ENCODE measurements at regions not wholly inside any gene's neighbourhood (a gene's known extent, or its start where the extent isn't known, plus 50 kb on each side); places are given as distances from the start of the nearest gene placed in this dataset.

DNA sequence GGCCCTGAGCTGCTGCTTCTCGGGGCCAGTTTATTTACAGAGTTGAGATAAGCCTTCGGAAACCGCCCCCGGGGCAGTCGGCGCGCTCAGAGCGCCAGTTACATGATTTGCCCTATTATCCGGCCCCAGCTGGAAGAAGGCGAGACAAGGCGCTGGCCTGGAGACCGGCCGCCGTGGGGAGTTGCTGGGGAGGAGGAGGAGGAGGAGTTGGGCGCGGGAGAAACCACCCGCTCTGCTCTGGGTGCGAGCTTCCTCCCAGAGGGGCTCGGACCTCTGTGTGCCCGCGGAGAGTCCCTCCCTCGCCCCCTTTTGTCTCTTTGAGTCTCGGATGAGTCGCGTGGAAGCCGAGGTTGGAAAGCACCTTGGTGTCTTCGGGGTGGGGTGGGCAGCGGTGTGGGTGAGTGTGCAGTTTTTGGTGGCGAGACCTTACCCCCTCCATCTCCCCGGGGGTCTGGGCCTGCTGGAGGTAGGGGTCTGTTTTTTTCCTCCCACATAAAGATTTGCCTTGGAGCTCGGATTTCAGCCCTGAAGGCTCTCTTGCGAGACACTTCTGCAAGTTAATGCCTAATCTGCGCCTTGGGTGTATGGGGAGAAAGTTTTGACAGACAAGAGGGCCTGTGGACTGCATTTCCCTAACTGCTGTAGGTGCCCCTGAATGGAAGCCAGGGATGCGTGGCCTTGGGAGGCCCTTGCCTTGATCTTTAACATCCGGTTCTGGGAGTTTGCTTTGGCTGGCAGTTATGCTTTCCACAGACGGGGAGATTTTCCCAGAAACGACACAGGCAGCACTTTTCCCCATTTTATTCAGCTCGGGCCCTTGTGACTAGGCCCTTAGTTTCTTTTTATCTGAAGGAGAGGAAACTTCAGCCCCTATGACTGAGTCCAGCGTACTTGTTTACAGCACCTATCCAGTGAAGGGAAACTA, 80.0 kb downstream of the NDUFS5 start:
- TF ChIP-seq, protein P1, sequence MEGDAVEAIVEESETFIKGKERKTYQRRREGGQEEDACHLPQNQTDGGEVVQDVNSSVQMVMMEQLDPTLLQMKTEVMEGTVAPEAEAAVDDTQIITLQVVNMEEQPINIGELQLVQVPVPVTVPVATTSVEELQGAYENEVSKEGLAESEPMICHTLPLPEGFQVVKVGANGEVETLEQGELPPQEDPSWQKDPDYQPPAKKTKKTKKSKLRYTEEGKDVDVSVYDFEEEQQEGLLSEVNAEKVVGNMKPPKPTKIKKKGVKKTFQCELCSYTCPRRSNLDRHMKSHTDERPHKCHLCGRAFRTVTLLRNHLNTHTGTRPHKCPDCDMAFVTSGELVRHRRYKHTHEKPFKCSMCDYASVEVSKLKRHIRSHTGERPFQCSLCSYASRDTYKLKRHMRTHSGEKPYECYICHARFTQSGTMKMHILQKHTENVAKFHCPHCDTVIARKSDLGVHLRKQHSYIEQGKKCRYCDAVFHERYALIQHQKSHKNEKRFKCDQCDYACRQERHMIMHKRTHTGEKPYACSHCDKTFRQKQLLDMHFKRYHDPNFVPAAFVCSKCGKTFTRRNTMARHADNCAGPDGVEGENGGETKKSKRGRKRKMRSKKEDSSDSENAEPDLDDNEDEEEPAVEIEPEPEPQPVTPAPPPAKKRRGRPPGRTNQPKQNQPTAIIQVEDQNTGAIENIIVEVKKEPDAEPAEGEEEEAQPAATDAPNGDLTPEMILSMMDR (conservative IDR thresholded peaks at IDR 0.05; ENCODE audit: low read depth, low read length): no peak
- TF ChIP-seq EZH2 (IDR thresholded peaks at IDR 0.05; ENCODE audit: borderline replicate concordance, low read depth, low read length, poor library complexity, severe bottlenecking): no peak
